NCI-H1930 (cell line): ENCODE measurements at regions not wholly inside any gene's neighbourhood (a gene's known extent, or its start where the extent isn't known, plus 50 kb on each side); places are given as distances from the start of the nearest gene placed in this dataset.
"Not testable (repeated sequence)": the region's sequence is repeated elsewhere in the genome, so short reads cannot be mapped to it uniquely, and the experiment has no call there.

Source experiments
- DNase-seq, 2 experiments: peaks; one replicate each; lab custom pipeline; 2025; lab: John Stamatoyannopoulos, UW

- no peak for DNase-seq
These were observed 658.1 kb upstream of the PRMT6 start for GRCh38 chr1:106398391-106398790.

GRCh38 chr1:106406114-106406513 is 650.4 kb upstream of the PRMT6 start:
- DNase-seq: no peak

GRCh38 chr1:106412321-106412720 is 644.2 kb upstream of the PRMT6 start:
- DNase-seq: not testable (repeated sequence)

GRCh38 chr1:106435269-106435668 is 621.2 kb upstream of the PRMT6 start:
- no peak for DNase-seq

- no peak for DNase-seq
These were observed 617.0 kb upstream of the PRMT6 start for GRCh38 chr1:106439475-106439874.

- no peak for DNase-seq
These were observed 609.0 kb upstream of the PRMT6 start for GRCh38 chr1:106447466-106447865.

DNA sequence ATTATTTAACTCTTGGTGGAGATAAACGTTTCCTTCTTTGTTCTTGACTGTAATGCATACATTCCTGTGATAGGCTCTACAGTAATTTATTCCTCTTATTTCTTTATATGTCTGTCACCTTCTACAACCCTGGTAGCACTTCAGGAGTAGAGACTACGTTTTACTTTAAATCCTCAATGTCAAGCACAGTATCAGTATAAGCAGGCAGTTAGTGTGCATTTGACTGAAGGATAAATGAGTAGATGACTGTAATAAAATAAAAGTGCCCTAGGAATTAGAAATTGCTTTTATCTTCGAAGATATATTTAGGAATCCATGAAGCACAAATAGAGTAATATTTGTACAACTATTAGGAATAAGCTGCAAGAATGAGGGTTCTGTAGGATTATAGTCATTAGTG is 599.6 kb upstream of the PRMT6 start:
- peak; percentile 51 to 64 for DNase-seq

GRCh38 chr1:106457368-106457767 is 599.1 kb upstream of the PRMT6 start:
- peak in 1 of 2 experiments; percentile 50 for DNase-seq

DNA sequence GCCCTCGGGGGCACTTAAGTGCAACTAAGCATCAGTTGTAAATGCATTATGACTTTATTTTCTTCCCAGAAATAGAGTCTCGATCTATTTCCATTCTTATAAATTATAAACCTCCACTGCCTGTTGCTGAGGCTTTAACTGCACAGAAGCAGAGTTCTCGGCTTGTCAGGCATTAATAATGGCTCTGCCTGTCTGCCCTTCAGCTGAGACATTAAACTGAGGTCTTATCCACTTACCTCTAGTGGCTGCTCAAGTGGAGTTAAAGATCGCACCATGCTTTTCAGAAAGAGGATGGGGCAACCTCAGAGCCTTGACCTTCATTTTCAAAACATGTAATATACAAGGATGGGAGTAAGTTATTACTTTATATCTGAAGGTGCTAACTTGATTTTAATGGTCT is 597.6 kb upstream of the PRMT6 start:
- DNase-seq: no peak

- no peak for DNase-seq
These were observed 597.1 kb upstream of the PRMT6 start for GRCh38 chr1:106459418-106459817.

DNA sequence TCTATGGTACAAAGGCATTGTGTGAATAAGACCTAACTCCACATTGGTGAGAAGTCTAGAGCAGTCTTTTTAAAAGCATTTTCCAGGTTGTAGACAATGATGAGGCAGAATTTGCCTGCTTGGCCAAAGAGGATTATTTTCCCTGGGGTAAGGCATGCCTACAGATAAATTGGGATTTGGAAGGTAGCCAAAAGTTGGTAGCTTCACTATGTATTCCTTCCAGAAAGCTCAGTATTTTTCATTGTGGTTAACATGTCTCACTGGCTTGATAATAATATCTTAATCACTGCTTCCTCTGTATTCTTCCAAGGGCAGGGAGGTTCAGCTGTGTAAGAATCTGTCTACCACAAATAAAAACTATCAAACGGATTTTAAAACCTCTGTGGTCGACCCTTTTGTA is 590.8 kb upstream of the PRMT6 start:
- no peak for DNase-seq

GRCh38 chr1:106480629-106481028 is 575.8 kb upstream of the PRMT6 start:
- DNase-seq: no peak

- DNase-seq: no peak
These were observed 563.6 kb upstream of the PRMT6 start for GRCh38 chr1:106492880-106493279.

GRCh38 chr1:106494646-106495045 is 561.8 kb upstream of the PRMT6 start:
- no peak for DNase-seq

DNA sequence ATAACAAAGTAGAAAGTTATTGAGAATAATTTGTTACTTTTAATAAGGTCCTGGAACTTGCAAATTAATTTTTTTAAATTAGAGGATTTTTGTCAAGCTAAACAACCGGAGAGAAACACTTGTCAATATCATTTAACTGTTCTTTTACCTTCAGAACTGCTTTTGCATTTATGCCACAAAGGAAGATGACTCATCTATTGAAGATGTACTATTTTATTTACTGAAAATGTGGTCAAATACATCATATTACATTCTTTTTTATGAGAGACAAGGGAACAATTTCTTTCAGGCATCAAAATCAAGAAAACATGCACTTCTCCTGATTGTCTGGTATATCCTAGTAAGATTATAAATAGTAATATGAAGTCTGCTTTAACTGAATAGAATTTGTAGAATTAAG is 558.2 kb upstream of the PRMT6 start:
- DNase-seq: no peak

GRCh38 chr1:106502659-106503058 is 553.8 kb upstream of the PRMT6 start:
- no peak for DNase-seq

DNA sequence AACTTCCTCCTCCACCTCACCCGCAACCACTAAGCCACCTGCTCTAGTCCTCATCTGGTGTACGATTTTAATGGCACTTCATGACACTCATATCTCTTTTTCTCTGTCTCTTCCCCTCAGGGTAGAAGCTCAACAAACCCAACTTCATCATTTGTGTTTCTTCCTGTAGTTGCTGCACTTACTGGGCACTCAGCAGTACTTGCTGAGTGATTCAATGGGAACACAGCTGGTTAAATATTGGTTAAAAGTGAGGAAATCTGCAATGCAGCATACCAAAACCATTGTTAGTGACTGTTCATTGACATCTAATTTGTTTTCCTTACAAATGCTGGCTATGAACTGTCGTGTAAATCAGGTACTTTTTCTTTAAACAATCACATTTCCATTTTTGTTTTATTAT is 541.1 kb upstream of the PRMT6 start:
- DNase-seq: no peak

DNA sequence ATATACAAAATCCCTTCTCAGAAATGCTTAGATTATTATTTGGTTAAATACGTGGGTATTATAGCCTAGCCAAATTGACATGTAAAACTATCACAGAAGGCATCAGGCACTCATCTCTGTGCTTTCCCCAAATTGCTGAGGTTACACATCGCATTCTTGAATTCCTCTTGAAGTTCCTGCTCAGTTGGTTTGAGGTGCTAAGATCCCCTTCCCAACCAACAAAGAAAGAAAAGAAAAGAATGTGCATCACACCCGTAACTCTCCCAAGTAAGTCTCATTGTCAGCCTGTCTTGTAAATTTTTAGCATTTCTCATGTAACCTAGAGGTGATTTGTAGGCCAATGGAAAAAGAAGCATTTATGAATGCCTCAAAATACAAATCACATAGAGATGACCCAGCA is 539.2 kb upstream of the PRMT6 start:
- no peak for DNase-seq

DNA sequence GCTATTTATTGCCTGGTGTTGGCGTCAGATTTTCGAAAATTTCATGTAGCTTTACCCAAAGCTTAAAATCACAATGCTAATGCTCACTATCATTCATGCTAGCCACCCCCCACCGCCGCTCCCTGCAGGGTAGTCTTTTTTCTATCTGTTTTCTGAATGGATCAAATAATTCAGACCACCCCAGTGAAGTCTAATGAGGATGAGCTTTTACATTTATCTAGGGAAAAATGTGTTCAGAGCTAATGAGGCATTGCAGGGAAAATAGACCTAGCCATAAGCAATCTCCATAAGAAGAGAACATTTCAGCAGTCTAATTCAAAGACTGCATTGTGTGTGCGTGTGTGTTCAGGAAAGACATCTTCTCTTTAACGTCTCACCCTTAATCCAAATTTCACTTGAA is 533.0 kb upstream of the PRMT6 start:
- DNase-seq: no peak

DNA sequence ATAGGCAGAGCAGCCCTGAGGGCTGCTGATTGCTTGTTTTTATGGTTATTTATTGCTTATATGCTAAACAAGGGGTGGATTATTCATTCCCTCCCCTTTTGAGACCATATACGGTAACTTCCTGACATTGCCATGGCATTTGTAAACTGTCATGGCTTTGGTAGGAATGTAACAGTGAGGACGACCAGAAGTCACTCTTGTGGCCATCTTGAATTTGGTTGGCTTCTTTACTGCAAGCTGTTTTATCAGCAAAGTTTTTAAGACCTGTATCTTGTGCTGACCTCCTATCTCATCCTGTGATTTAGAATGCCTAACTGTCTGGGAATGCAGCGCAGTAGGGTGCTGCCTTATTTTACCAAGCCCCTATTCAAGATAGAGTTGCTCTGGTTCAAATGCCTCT is 531.8 kb upstream of the PRMT6 start:
- DNase-seq: no peak

GRCh38 chr1:106526650-106527049 is 529.8 kb upstream of the PRMT6 start:
- DNase-seq: no peak

DNA sequence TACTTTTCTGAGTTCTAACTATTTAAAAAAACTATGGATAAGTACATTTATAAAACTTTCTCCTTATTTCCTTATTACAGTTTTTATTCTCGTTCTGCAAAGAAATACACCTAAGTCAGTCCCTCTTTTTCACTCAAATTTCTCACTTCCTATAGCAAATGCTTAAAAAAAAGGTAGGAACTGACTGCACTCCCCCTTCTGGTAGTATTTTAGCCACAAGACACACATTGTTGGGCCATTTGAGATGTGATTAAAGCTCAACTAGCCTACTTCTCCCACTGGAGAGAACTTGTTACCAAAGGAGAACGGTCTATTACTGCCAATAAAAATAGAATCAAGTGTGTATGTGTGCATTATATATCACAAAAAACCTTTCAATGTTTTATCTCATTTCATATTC is 521.9 kb upstream of the PRMT6 start:
- no peak for DNase-seq

DNA sequence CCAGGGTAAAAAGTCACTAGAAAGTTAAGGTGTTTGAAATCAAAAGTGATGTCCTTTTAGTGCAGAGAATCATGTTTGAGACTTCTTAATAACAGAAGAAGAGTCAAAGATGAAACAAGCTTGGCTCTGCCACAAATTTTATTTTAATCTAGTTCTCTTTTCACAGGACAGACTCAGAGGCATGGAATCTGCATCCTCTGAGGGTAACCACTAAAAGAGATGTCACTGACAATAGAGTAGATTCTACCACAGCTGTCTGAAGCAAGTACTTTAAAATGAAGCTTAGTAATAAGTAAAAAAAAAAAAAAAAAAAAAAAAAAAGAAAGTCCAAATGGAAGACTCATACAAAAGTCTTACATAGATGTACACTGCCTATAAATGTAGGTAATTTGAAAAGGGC is 519.7 kb upstream of the PRMT6 start:
- DNase-seq: no peak

GRCh38 chr1:106548726-106549125 is 507.7 kb upstream of the PRMT6 start:
- DNase-seq: no peak

GRCh38 chr1:106554294-106554693 is 502.2 kb upstream of the PRMT6 start:
- no peak for DNase-seq
